ENCODE measurements at regions not wholly inside any gene's neighbourhood (a gene's known extent, or its start where the extent isn't known, plus 50 kb on each side); places are given as distances from the start of the nearest gene placed in this dataset.
"Not testable (repeated sequence)": the region's sequence is repeated elsewhere in the genome, so short reads cannot be mapped to it uniquely, and the experiment has no call there.

DNA sequence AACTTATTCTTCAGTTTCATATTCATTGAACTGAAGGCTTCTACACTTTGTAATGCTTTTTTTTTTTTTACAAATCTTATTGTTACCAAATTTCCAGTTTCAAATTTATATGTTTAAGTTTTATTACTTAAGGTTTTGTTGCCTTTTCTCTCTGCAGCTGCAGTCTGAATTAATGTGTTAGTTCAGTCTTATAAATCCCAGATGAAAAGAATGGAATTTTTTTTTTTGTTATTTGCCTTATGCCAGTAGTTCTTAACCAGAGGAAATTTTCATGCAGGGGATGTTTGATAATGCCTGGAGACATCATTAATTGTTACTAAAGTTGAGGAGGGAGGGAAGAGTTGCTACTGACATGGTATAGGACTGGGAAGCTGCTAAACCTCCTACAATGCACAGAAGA lies 367.9 kb upstream of the SPRY2 start:
- no peak overlapping the region for H3K4me3 ChIP-seq (ENCODE audit: low read length in 2 of 2)
- no peaks in the 10 kb centered on the region for H3K27me3 ChIP-seq (ENCODE audit: insufficient read depth, low read length)
- intact Hi-C loops (cut with micrococcal nuclease): no loop called here
- POLR2A ChIA-PET (ENCODE audit: partially characterized antibody): no interaction called here
- peaks cover 3 to 26% (median 6%) of the 10 kb centered on the region in 8 donors for H3K9me3 Mint-ChIP-seq
- H3K4me1 ChIP-seq (ENCODE audit: insufficient read depth, low read length): no peaks in the 10 kb centered on the region
- CTCF ChIA-PET (ENCODE audit: partially characterized antibody): no interaction called here
- H3K36me3 Mint-ChIP-seq: no peaks in the 10 kb centered on the region
- H3K27me3 Mint-ChIP-seq: no peaks in the 10 kb centered on the region
- H3K27ac ChIP-seq (ENCODE audit: low read depth, low read length): no peak overlapping the region
- no peaks in the 10 kb centered on the region for H3K9me3 ChIP-seq (ENCODE audit: control insufficient read depth in 1 of 2, low read length in 2 of 2)
- no peak overlapping the region for H3K27ac Mint-ChIP-seq
- H3K36me3 ChIP-seq (ENCODE audit: insufficient read depth, low read length): no peaks in the 10 kb centered on the region
- H3K4me1 Mint-ChIP-seq: no peaks in the 10 kb centered on the region
- no peak for DNase-seq
- no peak overlapping the region for H3K4me3 Mint-ChIP-seq

- Histone ChIP-seq H3K27me3 (ENCODE audit: insufficient read depth, low read length) (no peaks in the 10 kb centered on the region), H3K9me3 (ENCODE audit: control insufficient read depth in 1 of 2, low read length in 2 of 2) (no peaks in the 10 kb centered on the region), H3K36me3 (ENCODE audit: insufficient read depth, low read length) (no peaks in the 10 kb centered on the region), H3K4me3 (ENCODE audit: low read length in 2 of 2) (no peak overlapping the region), H3K27ac (ENCODE audit: low read depth, low read length) (no peak overlapping the region), H3K4me1 (ENCODE audit: insufficient read depth, low read length) (no peaks in the 10 kb centered on the region)
- no peak for DNase-seq
- no peak overlapping the region for H3K27ac Mint-ChIP-seq
- intact Hi-C loops (cut with micrococcal nuclease): no loop called here
- CTCF ChIA-PET (ENCODE audit: partially characterized antibody): no interaction called here
- H3K36me3 Mint-ChIP-seq: no peaks in the 10 kb centered on the region
- H3K4me1 Mint-ChIP-seq: no peaks in the 10 kb centered on the region
- H3K4me3 Mint-ChIP-seq: no peak overlapping the region
- H3K9me3 Mint-ChIP-seq: peaks cover 1 to 27% (median 5%) of the 10 kb centered on the region in 8 donors
- no peaks in the 10 kb centered on the region for H3K27me3 Mint-ChIP-seq
- POLR2A ChIA-PET (ENCODE audit: partially characterized antibody): no interaction called here
Measured at GRCh38 chr13:80707000-80707983, 366.4 kb upstream of the SPRY2 start.

DNA sequence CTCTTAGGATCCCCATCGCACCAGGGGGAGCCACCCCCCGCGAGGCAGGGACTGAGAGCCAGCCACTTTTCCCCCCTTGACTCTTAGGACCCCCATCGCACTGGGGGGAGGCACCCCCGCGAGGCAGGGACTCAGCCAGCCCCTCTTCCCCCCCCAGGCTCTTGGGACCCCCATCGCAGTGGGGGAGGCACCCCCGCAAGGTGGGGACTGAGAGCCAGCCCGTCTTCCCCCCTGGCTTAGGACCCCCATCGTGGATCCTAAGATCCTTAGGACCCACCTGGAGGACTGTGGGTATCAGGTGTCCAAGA lies 365.2 kb upstream of the SPRY2 start:
- no peak overlapping the region for H3K27ac Mint-ChIP-seq
- H3K36me3 ChIP-seq (ENCODE audit: insufficient read depth, low read length): no peaks in the 10 kb centered on the region
- ChIA-PET CTCF (ENCODE audit: partially characterized antibody) (no interaction called here), POLR2A (ENCODE audit: partially characterized antibody) (no interaction called here)
- DNase-seq: no peak
- H3K36me3 Mint-ChIP-seq: no peaks in the 10 kb centered on the region
- H3K27me3 Mint-ChIP-seq: no peaks in the 10 kb centered on the region
- H3K4me1 Mint-ChIP-seq: no peaks in the 10 kb centered on the region
- no peak overlapping the region for H3K4me3 Mint-ChIP-seq
- no peaks in the 10 kb centered on the region for H3K4me1 ChIP-seq (ENCODE audit: insufficient read depth, low read length)
- H3K4me3 ChIP-seq (ENCODE audit: low read length in 2 of 2): no peak overlapping the region
- H3K9me3 Mint-ChIP-seq: peaks cover 3 to 33% (median 11%) of the 10 kb centered on the region in 8 donors
- no peak overlapping the region for H3K27ac ChIP-seq (ENCODE audit: low read depth, low read length)
- no peaks in the 10 kb centered on the region for H3K9me3 ChIP-seq (ENCODE audit: control insufficient read depth in 1 of 2, low read length in 2 of 2)
- H3K27me3 ChIP-seq (ENCODE audit: insufficient read depth, low read length): no peaks in the 10 kb centered on the region
- intact Hi-C loops (cut with micrococcal nuclease): no loop called here

- Histone ChIP-seq H3K9me3 (ENCODE audit: control insufficient read depth in 1 of 2, low read length in 2 of 2) (no peaks in the 10 kb centered on the region), H3K4me1 (ENCODE audit: insufficient read depth, low read length) (no peaks in the 10 kb centered on the region), H3K27ac (ENCODE audit: low read depth, low read length) (no peak overlapping the region), H3K27me3 (ENCODE audit: insufficient read depth, low read length) (no peaks in the 10 kb centered on the region), H3K36me3 (ENCODE audit: insufficient read depth, low read length) (no peaks in the 10 kb centered on the region), H3K4me3 (ENCODE audit: low read length in 2 of 2) (no peak overlapping the region)
- Mint-ChIP-seq H3K9me3 (peaks cover 3 to 39% (median 11%) of the 10 kb centered on the region in 8 donors), H3K4me3 (no peak overlapping the region), H3K27me3 (no peaks in the 10 kb centered on the region), H3K36me3 (no peaks in the 10 kb centered on the region), H3K4me1 (no peaks in the 10 kb centered on the region), H3K27ac (no peak overlapping the region)
- intact Hi-C loops (cut with micrococcal nuclease): no loop called here
- ChIA-PET CTCF (ENCODE audit: partially characterized antibody) (no interaction called here), POLR2A (ENCODE audit: partially characterized antibody) (no interaction called here)
- no peak for DNase-seq
Measured at GRCh38 chr13:80705371-80706163, 364.6 kb upstream of the SPRY2 start.

- no peak for DNase-seq
- intact Hi-C loops (cut with micrococcal nuclease): no loop called here
- Mint-ChIP-seq H3K27me3 (no peaks in the 10 kb centered on the region), H3K4me1 (no peaks in the 10 kb centered on the region), H3K36me3 (no peaks in the 10 kb centered on the region), H3K27ac (no peak overlapping the region), H3K4me3 (no peak overlapping the region), H3K9me3 (peaks cover under 1 to 41% (median 12%) of the 10 kb centered on the region in 8 donors)
- CTCF ChIA-PET (ENCODE audit: partially characterized antibody): no interaction called here
- Histone ChIP-seq H3K36me3 (ENCODE audit: insufficient read depth, low read length) (no peaks in the 10 kb centered on the region), H3K9me3 (ENCODE audit: control insufficient read depth in 1 of 2, low read length in 2 of 2) (no peaks in the 10 kb centered on the region), H3K4me1 (ENCODE audit: insufficient read depth, low read length) (no peaks in the 10 kb centered on the region), H3K27me3 (ENCODE audit: insufficient read depth, low read length) (no peaks in the 10 kb centered on the region), H3K4me3 (ENCODE audit: low read length in 2 of 2) (no peak overlapping the region), H3K27ac (ENCODE audit: low read depth, low read length) (no peak overlapping the region)
- POLR2A ChIA-PET (ENCODE audit: partially characterized antibody): no interaction called here
Measured at GRCh38 chr13:80704369-80704768, 363.4 kb upstream of the SPRY2 start.

DNA sequence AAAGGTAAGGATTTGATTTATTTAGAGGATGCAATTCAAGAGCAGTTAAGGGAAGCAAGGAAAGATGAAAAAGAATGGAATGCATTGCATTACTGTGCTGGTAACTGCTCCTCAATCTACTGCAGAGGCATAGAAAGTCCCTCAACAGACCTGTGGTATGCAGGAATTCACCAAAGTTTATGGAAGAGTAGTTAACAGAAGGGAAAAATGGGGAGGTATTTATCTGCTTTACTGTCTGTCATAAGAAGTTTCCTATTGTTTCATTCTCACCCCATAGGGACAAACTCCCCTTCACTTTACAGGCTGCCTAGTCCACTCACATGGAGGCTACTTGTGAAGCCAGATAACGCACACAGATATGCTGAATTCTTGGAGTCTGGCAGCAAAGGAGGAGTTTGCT lies 354.9 kb upstream of the SPRY2 start:
- H3K4me1 ChIP-seq (ENCODE audit: insufficient read depth, low read length): no peaks in the 10 kb centered on the region
- no peak overlapping the region for H3K4me3 Mint-ChIP-seq
- H3K27me3 Mint-ChIP-seq: no peaks in the 10 kb centered on the region
- H3K4me1 Mint-ChIP-seq: no peaks in the 10 kb centered on the region
- no peaks in the 10 kb centered on the region for H3K36me3 ChIP-seq (ENCODE audit: insufficient read depth, low read length)
- no peak for DNase-seq
- H3K27ac ChIP-seq (ENCODE audit: low read depth, low read length): no peak overlapping the region
- no peak overlapping the region for H3K27ac Mint-ChIP-seq
- H3K36me3 Mint-ChIP-seq: no peaks in the 10 kb centered on the region
- intact Hi-C loops (cut with micrococcal nuclease): no loop called here
- H3K9me3 Mint-ChIP-seq: peaks cover 0 to 20% (median 5%) of the 10 kb centered on the region in 8 donors
- POLR2A ChIA-PET (ENCODE audit: partially characterized antibody): no interaction called here
- H3K4me3 ChIP-seq (ENCODE audit: low read length in 2 of 2): no peak overlapping the region
- CTCF ChIA-PET (ENCODE audit: partially characterized antibody): no interaction called here
- H3K9me3 ChIP-seq (ENCODE audit: control insufficient read depth in 1 of 2, low read length in 2 of 2): no peaks in the 10 kb centered on the region
- no peaks in the 10 kb centered on the region for H3K27me3 ChIP-seq (ENCODE audit: insufficient read depth, low read length)

DNA sequence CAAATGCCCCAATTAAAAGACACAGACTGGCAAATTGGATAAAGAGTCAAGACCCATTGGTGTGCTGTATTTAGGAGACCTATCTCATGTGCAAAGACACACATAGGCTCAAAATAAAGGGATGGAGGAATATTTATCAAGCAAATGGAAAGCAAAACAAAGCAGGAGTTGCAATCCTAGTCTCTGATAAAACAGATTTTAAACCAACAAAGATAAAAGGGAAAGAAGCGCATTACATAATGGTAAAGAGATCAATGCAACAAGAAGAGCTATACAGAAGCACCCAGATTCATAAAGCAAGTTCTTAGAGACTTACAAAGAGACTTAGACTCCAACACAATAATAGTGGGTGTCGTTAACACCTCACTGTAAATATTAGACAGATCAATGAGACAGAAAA lies 350.9 kb upstream of the SPRY2 start:
- H3K4me1 ChIP-seq (ENCODE audit: insufficient read depth, low read length); DNase-seq; POLR2A ChIA-PET (ENCODE audit: partially characterized antibody); intact Hi-C loops (cut with micrococcal nuclease); H3K27me3 Mint-ChIP-seq; H3K27ac ChIP-seq (ENCODE audit: low read depth, low read length); H3K4me1 Mint-ChIP-seq; H3K36me3 Mint-ChIP-seq; H3K4me3 ChIP-seq (ENCODE audit: low read length in 2 of 2); H3K36me3 ChIP-seq (ENCODE audit: insufficient read depth, low read length); H3K27ac Mint-ChIP-seq; H3K4me3 Mint-ChIP-seq; H3K27me3 ChIP-seq (ENCODE audit: insufficient read depth, low read length); H3K9me3 ChIP-seq (ENCODE audit: control insufficient read depth in 1 of 2, low read length in 2 of 2); CTCF ChIA-PET (ENCODE audit: partially characterized antibody): not testable (repeated sequence)
- peaks cover 0 to 27% (median 8%) of the 10 kb centered on the region in 8 donors for H3K9me3 Mint-ChIP-seq

Data from CD4-positive, alpha-beta memory T cell (primary cell).